ENCODE measurements at regions not wholly inside any gene's neighbourhood (a gene's known extent, or its start where the extent isn't known, plus 50 kb on each side); places are given as distances from the start of the nearest gene placed in this dataset. TPM values are rescaled to one million over a fixed set of nuclear protein-coding genes. Genes with fewer than 3 reads are reported as not detected.

DNA sequence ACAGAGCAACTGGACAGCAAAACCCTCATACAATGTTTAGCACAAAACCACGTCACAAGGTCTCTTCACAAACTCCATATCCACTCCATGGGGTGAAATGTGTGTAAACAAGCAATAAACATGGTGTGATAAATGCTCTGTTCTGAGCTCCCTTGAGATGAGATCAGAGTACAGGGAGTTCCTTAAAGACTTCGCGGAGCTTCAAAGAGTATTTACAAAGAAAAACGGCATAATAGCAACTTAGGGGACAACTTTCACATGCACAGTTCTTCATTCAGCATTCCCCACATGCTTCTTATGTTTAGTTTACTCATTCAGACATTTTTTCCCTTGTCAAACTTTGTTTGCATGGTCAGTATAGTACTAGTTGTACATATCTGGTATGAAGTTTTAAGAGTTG lies 52.5 kb upstream of the SUCLG2 start:
- DNase-seq (ENCODE audit: low read depth) = no peak
- POLR2A ChIA-PET = no interaction called here
- CTCF ChIA-PET = no interaction called here

DNA sequence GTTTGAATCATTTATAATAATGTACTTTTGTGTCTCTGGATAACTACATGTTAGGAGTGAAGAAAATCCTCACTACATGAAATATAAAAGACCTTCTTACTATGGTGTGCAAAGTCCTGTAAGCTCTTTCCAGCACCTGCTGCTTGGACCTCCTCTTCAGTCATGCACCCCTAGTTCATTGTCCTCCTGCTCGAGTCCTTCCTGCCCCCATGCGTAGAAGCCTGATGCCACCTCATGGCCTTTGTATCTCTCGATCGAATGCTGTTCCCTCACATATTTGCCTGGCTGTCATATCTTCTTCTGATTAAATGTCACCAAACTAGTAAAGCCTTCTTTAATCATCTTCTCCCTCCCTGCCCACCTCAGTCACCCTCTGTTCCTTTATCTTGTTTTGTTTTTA lies 49.9 kb upstream of the SUCLG2 start:
- Histone ChIP-seq H3K4me3 (ENCODE audit: low read depth, low read length) (no peak overlapping the region), H3K36me3 (ENCODE audit: control insufficient read depth, insufficient read depth, low read length) (no peaks in the 10 kb centered on the region), H3K27me3 (ENCODE audit: control insufficient read depth, insufficient read depth, low read length) (no peaks in the 10 kb centered on the region)
- TF ChIP-seq, protein P1, sequence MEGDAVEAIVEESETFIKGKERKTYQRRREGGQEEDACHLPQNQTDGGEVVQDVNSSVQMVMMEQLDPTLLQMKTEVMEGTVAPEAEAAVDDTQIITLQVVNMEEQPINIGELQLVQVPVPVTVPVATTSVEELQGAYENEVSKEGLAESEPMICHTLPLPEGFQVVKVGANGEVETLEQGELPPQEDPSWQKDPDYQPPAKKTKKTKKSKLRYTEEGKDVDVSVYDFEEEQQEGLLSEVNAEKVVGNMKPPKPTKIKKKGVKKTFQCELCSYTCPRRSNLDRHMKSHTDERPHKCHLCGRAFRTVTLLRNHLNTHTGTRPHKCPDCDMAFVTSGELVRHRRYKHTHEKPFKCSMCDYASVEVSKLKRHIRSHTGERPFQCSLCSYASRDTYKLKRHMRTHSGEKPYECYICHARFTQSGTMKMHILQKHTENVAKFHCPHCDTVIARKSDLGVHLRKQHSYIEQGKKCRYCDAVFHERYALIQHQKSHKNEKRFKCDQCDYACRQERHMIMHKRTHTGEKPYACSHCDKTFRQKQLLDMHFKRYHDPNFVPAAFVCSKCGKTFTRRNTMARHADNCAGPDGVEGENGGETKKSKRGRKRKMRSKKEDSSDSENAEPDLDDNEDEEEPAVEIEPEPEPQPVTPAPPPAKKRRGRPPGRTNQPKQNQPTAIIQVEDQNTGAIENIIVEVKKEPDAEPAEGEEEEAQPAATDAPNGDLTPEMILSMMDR (IDR thresholded peaks at IDR 0.05; ENCODE audit: insufficient read depth, low read depth, low read length) = no peak
- no peak for DNase-seq (ENCODE audit: low read depth)
- POLR2A ChIA-PET = no interaction called here
- CTCF ChIA-PET = no interaction called here

More for the DNA sequence above, 52.5 kb upstream of the SUCLG2 start:
- TF ChIP-seq, protein P1 (IDR thresholded peaks at IDR 0.05; ENCODE audit: insufficient read depth, low read depth, low read length) = no peak
- Histone ChIP-seq H3K36me3 (ENCODE audit: control insufficient read depth, insufficient read depth, low read length) (no peaks in the 10 kb centered on the region), H3K4me3 (ENCODE audit: low read depth, low read length) (no peak overlapping the region), H3K27me3 (ENCODE audit: control insufficient read depth, insufficient read depth, low read length) (no peaks in the 10 kb centered on the region)

Small RNA genes in the stretch of these regions (small RNA-seq; reads per million reads assigned to genes)
- gene AC107626.1 (ENCODE audit: insufficient read length, low read depth, low replicate concordance) = not detected
